Muscle layer of colon (tissue), 2 donors: ENCODE measurements at regions not wholly inside any gene's neighbourhood (a gene's known extent, or its start where the extent isn't known, plus 50 kb on each side); places are given as distances from the start of the nearest gene placed in this dataset.

Experiments used
- H3K27ac ChIP-seq: one replicate; pipeline ENCODE4 v1.7.0; 2013; ENCODE audit warnings: low read depth, mild to moderate bottlenecking, low read length, moderate library complexity
- H3K27me3 ChIP-seq, 2 donors: one replicate each; pipeline ENCODE4 v1.7.0; 2013; ENCODE audit warnings: low read length in 2 of 2, mild to moderate bottlenecking in 2 of 2; ENCODE audit not compliant: insufficient read depth in 2 of 2, control insufficient read depth in 1 of 2
- H3K36me3 ChIP-seq: one replicate; pipeline ENCODE4 v1.7.0; 2013; ENCODE audit warnings: mild to moderate bottlenecking, low read length; ENCODE audit not compliant: insufficient read depth
- H3K4me1 ChIP-seq: one replicate; pipeline ENCODE4 v1.7.0; 2013; ENCODE audit warnings: mild to moderate bottlenecking, low read length; ENCODE audit not compliant: insufficient read depth
- H3K4me3 ChIP-seq, 2 donors: one replicate each; pipeline ENCODE4 v1.7.0; 2013; ENCODE audit warnings: low read length in 2 of 2, low read depth in 1 of 2, mild to moderate bottlenecking in 1 of 2, moderate library complexity in 1 of 2
- H3K9ac ChIP-seq: one replicate; pipeline ENCODE4 v1.7.0; 2013; ENCODE audit warnings: low read length
- H3K9me3 ChIP-seq: one replicate; pipeline ENCODE4 v1.7.0; 2013; ENCODE audit warnings: mild to moderate bottlenecking, low read length
- donor health status: abdominal sarcoma.
- donor health status: Adenocarcinoma of cecum.

DNA sequence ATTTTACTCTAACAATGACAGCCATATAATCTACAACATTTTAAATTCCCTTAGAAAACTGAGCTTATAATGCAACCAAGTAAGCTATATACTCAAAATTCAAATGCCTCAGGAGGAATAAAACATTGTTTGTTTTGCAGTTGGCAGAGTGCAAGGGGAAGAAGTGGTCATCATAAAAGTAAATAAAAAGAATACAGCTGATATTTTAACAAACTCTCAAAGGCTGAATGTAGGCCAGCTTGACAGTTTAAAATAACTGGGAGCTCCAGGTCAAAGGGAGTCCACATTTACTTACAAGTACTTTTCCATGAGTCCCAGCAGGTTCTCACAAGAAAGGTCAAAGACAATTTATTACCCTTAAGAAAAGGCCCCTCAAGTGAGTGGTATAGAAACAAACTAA is 589.8 kb downstream of the BCKDHB start:
- Histone ChIP-seq H3K9ac (no peak overlapping the region), H3K27me3 (no peaks in the 10 kb centered on the region), H3K4me3 (no peak overlapping the region), H3K9me3 (no peaks in the 10 kb centered on the region), H3K4me1 (no peaks in the 10 kb centered on the region), H3K36me3 (no peaks in the 10 kb centered on the region), H3K27ac (no peak overlapping the region)

DNA sequence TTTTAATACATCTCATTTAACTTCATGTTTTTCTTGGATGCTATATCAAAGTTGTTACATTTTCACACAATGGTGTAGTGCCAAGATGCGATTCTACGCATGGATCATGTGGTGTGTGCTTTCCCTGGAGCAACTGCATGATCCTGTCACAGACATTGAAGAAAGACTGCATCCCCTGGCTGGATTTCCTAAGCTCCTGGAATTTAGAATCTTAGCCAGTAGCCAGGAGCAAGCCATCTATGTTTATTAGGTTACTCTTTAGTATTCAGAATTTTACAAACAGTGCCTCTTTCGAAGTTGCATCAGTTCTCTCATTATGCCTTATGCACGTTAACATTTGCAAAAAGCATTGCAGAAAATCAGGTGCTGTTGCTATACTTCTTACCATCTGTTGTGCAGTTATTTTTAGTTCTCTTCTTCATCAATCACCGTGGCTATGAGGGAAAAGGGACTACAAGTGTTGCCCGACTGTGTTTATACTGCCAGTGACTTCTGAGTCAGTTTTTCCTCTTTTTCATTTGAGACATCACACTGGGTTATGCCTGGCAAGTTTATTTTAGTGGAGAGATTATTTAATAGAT is 584.2 kb downstream of the BCKDHB start:
- Histone ChIP-seq H3K27me3 (no peaks in the 10 kb centered on the region), H3K27ac (no peak overlapping the region), H3K4me3 (no peak overlapping the region), H3K4me1 (peaks cover 5% of the 10 kb centered on the region), H3K9me3 (no peaks in the 10 kb centered on the region), H3K36me3 (no peaks in the 10 kb centered on the region), H3K9ac (no peak overlapping the region)

DNA sequence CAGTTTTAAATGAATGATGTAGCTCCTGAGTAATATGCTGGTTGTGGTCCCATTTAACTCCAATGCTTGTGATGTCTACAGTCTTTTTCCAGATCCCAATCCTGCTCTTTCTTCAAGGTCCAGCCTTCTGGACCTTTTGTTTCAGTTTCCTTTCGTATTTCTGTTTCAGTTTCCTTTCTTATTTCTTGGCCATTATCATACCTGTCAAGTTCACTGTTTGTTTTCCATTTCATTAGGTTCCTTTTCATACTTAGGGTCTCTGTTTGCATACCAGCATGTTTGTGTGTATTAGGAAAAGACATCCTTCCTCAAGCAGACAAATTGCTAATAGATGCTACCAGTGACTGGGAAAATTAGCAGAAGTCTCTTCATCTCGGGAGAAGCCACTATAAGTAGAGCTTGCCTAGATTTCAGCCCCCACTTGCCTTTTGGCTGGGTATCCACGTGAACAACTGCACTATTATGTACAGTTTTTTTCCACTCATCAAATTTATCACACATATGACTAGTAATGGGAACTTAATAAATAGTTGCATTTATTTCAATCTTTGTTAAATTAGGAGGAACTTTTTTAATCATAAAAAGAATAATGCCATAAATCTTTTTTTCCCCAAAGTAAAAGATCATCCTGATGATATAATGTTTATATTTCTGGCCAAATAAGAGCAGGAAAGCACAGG is 583.4 kb downstream of the BCKDHB start:
- H3K27ac ChIP-seq, result no peak overlapping the region
- H3K9me3 ChIP-seq, result no peaks in the 10 kb centered on the region
- H3K27me3 ChIP-seq, result no peaks in the 10 kb centered on the region
- no peak overlapping the region for H3K9ac ChIP-seq
- no peak overlapping the region for H3K4me3 ChIP-seq
- H3K4me1 ChIP-seq, result peaks cover 5% of the 10 kb centered on the region
- H3K36me3 ChIP-seq, result no peaks in the 10 kb centered on the region

DNA sequence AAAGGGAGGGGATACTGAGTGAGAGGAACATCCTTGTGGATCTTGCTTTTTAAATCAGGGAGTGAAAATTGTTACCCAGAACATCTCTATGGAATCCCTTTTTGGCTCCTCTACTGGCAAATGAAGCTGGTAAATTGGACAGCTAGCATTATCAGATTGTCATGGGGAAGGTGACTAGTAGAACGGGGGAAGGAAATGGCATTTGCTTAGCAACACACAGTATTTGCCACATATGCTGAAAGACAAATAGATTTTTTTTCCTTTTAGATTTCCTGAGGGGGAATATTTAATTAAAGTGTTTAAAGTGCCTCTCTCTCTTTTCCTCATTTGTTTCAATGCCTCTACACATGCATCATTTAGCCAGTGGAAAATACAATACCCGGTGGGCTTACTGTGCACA is 573.5 kb downstream of the BCKDHB start:
- Histone ChIP-seq H3K9me3 (no peaks in the 10 kb centered on the region), H3K4me1 (no peaks in the 10 kb centered on the region), H3K36me3 (no peaks in the 10 kb centered on the region), H3K27me3 (no peaks in the 10 kb centered on the region), H3K4me3 (no peak overlapping the region), H3K27ac (no peak overlapping the region), H3K9ac (no peak overlapping the region)

DNA sequence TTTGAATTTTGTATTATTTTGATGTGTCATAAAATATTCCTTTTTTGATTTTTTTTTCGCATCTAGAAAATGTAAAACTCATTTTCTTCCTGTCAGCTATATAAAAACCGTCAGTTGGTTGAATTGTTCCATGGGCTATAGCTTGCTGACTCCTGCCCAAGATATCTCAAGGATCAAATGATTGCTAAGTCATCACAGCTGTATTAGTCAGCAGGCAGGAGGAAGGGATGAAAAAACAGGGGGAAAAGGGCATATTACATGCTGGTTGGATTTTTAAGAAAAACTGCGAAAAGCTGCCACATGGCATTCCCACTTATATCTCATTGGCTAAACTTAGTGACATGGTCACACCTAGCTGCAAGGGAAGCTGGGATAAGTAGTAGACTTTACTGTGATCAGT is 569.9 kb downstream of the BCKDHB start:
- H3K9ac ChIP-seq, result no peak overlapping the region
- no peaks in the 10 kb centered on the region for H3K4me1 ChIP-seq
- H3K27ac ChIP-seq, result no peak overlapping the region
- H3K4me3 ChIP-seq, result no peak overlapping the region
- no peaks in the 10 kb centered on the region for H3K36me3 ChIP-seq
- no peaks in the 10 kb centered on the region for H3K9me3 ChIP-seq
- no peaks in the 10 kb centered on the region for H3K27me3 ChIP-seq

DNA sequence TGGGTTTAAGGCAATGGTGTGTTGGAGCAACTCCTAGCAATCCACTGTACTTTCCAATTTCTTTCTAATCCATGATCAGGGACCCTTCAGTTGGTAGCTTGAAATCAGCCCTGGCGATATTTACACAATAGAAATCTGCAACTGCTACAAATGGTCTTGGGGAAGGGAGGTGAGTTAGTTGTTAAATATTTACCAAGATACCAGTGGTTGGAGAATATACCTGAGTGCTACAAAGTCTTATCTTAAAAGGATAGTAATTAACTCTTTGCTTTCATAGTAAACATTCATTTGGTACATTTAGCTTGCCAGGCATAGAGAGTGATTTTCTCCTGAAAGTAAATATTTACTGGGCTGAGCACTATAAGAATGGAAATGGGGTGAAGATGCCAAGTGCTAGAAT is 568.2 kb downstream of the BCKDHB start:
- H3K9ac ChIP-seq, result no peak overlapping the region
- H3K4me3 ChIP-seq, result no peak overlapping the region
- H3K9me3 ChIP-seq, result no peaks in the 10 kb centered on the region
- no peaks in the 10 kb centered on the region for H3K4me1 ChIP-seq
- H3K27ac ChIP-seq, result no peak overlapping the region
- H3K36me3 ChIP-seq, result no peaks in the 10 kb centered on the region
- no peaks in the 10 kb centered on the region for H3K27me3 ChIP-seq

DNA sequence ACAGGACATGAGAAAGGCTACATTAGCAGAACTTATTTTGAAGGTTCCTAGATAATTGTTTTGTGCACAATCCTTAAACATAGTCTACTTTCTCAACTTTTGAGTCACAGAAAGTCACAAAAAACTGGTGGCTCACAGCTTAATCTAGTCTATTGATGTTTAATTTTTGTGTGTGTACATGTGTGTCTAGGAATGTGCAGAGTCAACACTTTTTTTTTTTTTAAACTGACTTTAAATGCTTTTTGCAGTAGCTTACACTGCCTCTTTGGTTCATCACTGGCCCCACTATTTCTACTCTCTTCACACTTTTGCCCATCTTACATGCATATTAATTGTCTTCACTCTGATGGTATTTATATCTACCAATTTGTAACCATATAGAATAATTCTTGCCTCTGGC is 566.9 kb downstream of the BCKDHB start:
- no peak overlapping the region for H3K9ac ChIP-seq
- no peaks in the 10 kb centered on the region for H3K36me3 ChIP-seq
- no peaks in the 10 kb centered on the region for H3K4me1 ChIP-seq
- no peak overlapping the region for H3K4me3 ChIP-seq
- no peaks in the 10 kb centered on the region for H3K27me3 ChIP-seq
- H3K9me3 ChIP-seq, result no peaks in the 10 kb centered on the region
- H3K27ac ChIP-seq, result no peak overlapping the region

DNA sequence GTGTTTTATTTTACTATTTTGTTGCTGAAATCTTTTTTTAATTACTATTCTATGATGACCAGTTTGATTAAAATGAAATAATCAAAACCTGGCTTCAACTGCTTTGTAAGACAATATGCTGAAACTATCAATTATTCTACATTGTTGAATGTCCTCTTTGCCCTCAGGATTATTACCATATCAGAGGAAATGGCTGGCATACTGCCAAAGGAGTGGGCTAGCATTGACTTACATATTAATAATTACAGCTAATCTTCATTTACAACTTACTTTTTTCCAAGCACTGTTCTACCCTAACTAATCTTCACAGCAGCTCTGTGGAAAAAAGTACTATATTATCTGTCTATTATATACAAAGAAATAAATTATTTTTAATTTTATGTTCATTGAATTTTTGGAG is 560.5 kb downstream of the BCKDHB start:
- Histone ChIP-seq H3K4me1 (no peaks in the 10 kb centered on the region), H3K27ac (no peak overlapping the region), H3K27me3 (no peaks in the 10 kb centered on the region), H3K9me3 (no peaks in the 10 kb centered on the region), H3K36me3 (no peaks in the 10 kb centered on the region), H3K4me3 (no peak overlapping the region), H3K9ac (no peak overlapping the region)

DNA sequence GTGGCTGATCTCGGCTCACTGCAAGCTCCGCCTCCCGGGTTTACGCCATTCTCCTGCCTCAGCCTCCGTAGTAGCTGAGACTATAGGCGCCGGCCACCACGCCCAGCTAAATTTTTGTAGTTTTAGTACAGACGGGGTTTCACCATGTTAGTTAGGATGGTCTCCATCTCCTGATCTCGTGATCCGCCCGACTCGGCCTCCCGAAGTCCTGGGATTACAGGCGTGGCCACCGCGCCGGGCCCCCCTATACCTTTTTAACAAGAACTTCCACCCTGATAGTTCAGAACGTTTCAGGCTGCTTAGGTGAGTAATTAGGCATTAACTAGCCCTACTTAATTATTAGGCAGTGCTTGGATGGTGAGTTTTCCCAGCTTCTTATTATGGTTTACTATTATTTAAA is 552.5 kb downstream of the BCKDHB start:
- H3K36me3 ChIP-seq, result no peaks in the 10 kb centered on the region
- no peak overlapping the region for H3K27ac ChIP-seq
- H3K4me3 ChIP-seq, result no peak overlapping the region
- H3K9ac ChIP-seq, result no peak overlapping the region
- no peaks in the 10 kb centered on the region for H3K4me1 ChIP-seq
- H3K9me3 ChIP-seq, result no peaks in the 10 kb centered on the region
- no peaks in the 10 kb centered on the region for H3K27me3 ChIP-seq

DNA sequence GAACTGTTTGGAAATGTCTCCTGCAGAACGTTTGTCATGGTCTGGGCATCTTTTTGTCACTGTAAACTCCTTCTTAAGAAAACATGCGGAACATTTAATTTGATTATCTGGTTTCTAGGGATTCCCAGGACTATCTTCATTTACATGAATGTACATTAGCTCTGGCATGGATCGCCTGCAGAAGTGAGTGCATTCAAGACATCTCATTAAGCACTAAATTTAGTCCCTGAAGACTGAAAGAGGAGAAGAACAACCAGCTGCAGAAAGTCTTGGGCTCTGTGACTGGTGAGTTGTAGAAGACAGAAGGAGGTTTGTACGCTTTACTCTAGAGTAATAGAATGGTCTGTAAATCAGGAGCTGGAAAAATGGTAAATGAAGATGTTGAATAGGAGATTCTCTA is 540.7 kb downstream of the BCKDHB start:
- H3K9me3 ChIP-seq, result no peaks in the 10 kb centered on the region
- H3K9ac ChIP-seq, result no peak overlapping the region
- no peaks in the 10 kb centered on the region for H3K27me3 ChIP-seq
- no peak overlapping the region for H3K27ac ChIP-seq
- H3K36me3 ChIP-seq, result no peaks in the 10 kb centered on the region
- H3K4me1 ChIP-seq, result no peaks in the 10 kb centered on the region
- no peak overlapping the region for H3K4me3 ChIP-seq

DNA sequence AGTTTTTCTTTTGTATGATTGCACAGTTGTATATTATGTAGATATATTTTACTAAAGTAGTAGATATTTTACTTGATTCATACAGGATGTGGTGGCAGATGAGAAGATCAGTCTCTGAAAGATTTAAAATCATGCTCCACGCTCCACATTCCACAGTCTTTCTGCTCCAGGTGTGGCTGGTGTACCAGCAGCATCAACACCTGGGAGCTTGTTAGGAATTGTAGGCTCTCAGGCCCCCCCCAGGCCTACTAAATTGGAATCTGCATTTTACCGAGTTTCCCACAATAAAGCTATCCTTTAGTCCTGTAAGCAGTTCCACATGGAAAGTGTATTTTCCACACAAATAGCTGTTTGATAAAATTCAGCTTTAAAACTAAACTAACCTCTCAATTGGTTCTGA is 537.4 kb downstream of the BCKDHB start:
- no peak overlapping the region for H3K27ac ChIP-seq
- no peaks in the 10 kb centered on the region for H3K4me1 ChIP-seq
- no peaks in the 10 kb centered on the region for H3K9me3 ChIP-seq
- H3K4me3 ChIP-seq, result no peak overlapping the region
- no peaks in the 10 kb centered on the region for H3K36me3 ChIP-seq
- H3K9ac ChIP-seq, result no peak overlapping the region
- no peaks in the 10 kb centered on the region for H3K27me3 ChIP-seq

DNA sequence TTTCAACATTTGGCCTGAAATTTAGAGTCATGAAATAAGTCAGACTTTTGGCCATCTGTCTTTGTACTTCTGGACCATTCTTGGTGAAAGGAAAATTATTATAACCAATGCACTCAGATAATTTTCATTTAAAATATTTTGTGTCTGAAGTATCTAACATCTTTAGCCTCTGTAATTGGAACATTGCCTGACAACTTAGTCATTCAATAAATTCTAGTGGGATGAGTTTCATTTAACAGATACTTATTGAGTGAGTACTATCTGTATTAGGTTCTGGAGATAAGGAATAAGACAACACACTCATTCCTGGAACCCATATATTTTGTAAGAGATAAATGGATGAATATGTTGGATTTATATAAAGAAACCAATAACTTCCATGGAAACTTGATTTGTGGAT is 536.0 kb downstream of the BCKDHB start:
- no peak overlapping the region for H3K4me3 ChIP-seq
- H3K27ac ChIP-seq, result no peak overlapping the region
- no peaks in the 10 kb centered on the region for H3K36me3 ChIP-seq
- H3K4me1 ChIP-seq, result no peaks in the 10 kb centered on the region
- no peak overlapping the region for H3K9ac ChIP-seq
- no peaks in the 10 kb centered on the region for H3K27me3 ChIP-seq
- H3K9me3 ChIP-seq, result no peaks in the 10 kb centered on the region
